OCI-LY1 (cell line): ENCODE measurements at regions not wholly inside any gene's neighbourhood (a gene's known extent, or its start where the extent isn't known, plus 50 kb on each side); places are given as distances from the start of the nearest gene placed in this dataset.

ENCODE experiments used
- H2AFZ ChIP-seq: fragments of 200-600 bp; sonication (generic), shearing (Covaris generic); 2 replicates; pipeline ENCODE4 v1.6.0; 2014; ENCODE audit warnings: antibody characterized with exemption, mild to moderate bottlenecking, low read length
- H3F3A ChIP-seq: fragments of 200-600 bp; sonication (generic), shearing (Covaris generic); 2 replicates; pipeline ENCODE4 v1.6.0; 2014; ENCODE audit warnings: mild to moderate bottlenecking, antibody characterized with exemption, low read length, moderate library complexity; ENCODE audit not compliant: insufficient read depth
- H3K27ac ChIP-seq: fragments of 200-600 bp; sonication (generic); 2 replicates; pipeline ENCODE4 v1.5.1; 2014; ENCODE audit warnings: low read length, mixed run types, mild to moderate bottlenecking, low read depth; ENCODE audit not compliant: poor library complexity, severe bottlenecking
- H3K27me3 ChIP-seq: fragments of 200-600 bp; sonication (generic); 2 replicates; pipeline ENCODE4 v1.6.0; 2014; ENCODE audit warnings: antibody characterized with exemption, mild to moderate bottlenecking, low read length, moderate library complexity; ENCODE audit not compliant: insufficient read depth
- H3K36me3 ChIP-seq: fragments of 200-600 bp; sonication (generic); 2 replicates; pipeline ENCODE4 v1.6.1; 2014; ENCODE audit warnings: mild to moderate bottlenecking, antibody characterized with exemption, low read length, moderate library complexity, mixed read lengths; ENCODE audit not compliant: insufficient read depth
- H3K4me1 ChIP-seq: fragments of 200-600 bp; sonication (generic); 2 replicates; pipeline ENCODE4 v1.5.1; 2014; ENCODE audit warnings: mild to moderate bottlenecking, low read length, moderate library complexity; ENCODE audit not compliant: insufficient read depth, severe bottlenecking
- H3K4me2 ChIP-seq: fragments of 200-600 bp; sonication (generic), shearing (Covaris generic); 2 replicates; pipeline ENCODE4 v1.6.1; 2014; ENCODE audit warnings: low read length
- H3K4me3 ChIP-seq: fragments of 200-600 bp; sonication (generic); 2 replicates; pipeline ENCODE4 v1.5.1; 2014; ENCODE audit warnings: low read length, low read depth, mild to moderate bottlenecking, mixed read lengths; ENCODE audit not compliant: poor library complexity, severe bottlenecking
- H3K79me2 ChIP-seq: fragments of 200-600 bp; shearing (Covaris generic); 2 replicates; pipeline ENCODE4 v1.6.1; 2016; ENCODE audit warnings: mixed run types, low read length, mixed read lengths; ENCODE audit not compliant: insufficient read depth
- H3K9ac ChIP-seq: fragments of 200-600 bp; sonication (generic), shearing (Covaris generic); 2 replicates; pipeline ENCODE4 v1.6.1; 2014; ENCODE audit warnings: mild to moderate bottlenecking, low read length, mixed read lengths
- H3K9me2 ChIP-seq: fragments of 200-600 bp; sonication (generic), shearing (Covaris generic); 2 replicates; pipeline ENCODE4 v1.6.1; 2014; ENCODE audit warnings: low read depth, mild to moderate bottlenecking, low read length, mixed read lengths
- H3K9me3 ChIP-seq: fragments of 200-600 bp; shearing (Covaris generic); 2 replicates; pipeline ENCODE4 v1.6.1; 2014; ENCODE audit warnings: low read length, mixed read lengths
- H4K20me1 ChIP-seq: fragments of 200-600 bp; sonication (generic), shearing (Covaris generic); 2 replicates; pipeline ENCODE4 v1.6.0; 2016; ENCODE audit warnings: mild to moderate bottlenecking, low read length; ENCODE audit not compliant: insufficient read depth
- CTCF ChIP-seq: fragments of 200-600 bp; sonication (generic), shearing (Covaris generic); IDR thresholded peaks from 2 replicates; pipeline ENCODE4 v1.5.1; 2017; ENCODE audit warnings: mild to moderate bottlenecking, antibody characterized with exemption, low read length, moderate library complexity, mixed read lengths
- EZH2 ChIP-seq: fragments of 200-600 bp; sonication (generic), shearing (Covaris generic); IDR thresholded peaks from 2 replicates; pipeline ENCODE4 v1.8.0; 2017; ENCODE audit warnings: borderline replicate concordance, mixed run types, mild to moderate bottlenecking, antibody characterized with exemption, low read length, moderate library complexity, mixed read lengths

GRCh38 chr18:77369644-77370043 lies 120.0 kb downstream of the GALR1 start:
- TF ChIP-seq EZH2 (no peak), CTCF (no peak)

GRCh38 chr18:77373730-77374445 lies 124.2 kb downstream of the GALR1 start:
- H3K27me3 ChIP-seq: no peaks in the 10 kb centered on the region
- H3F3A ChIP-seq: no peaks in the 10 kb centered on the region
- no peak overlapping the region for H3K4me2 ChIP-seq
- 0 out of 2 replicates have a peak, but pooled peaks cover 4% of the 10 kb centered on the region for H3K9me3 ChIP-seq
- H3K36me3 ChIP-seq: no peaks in the 10 kb centered on the region
- H3K9ac ChIP-seq: no peak overlapping the region
- H3K79me2 ChIP-seq: no peaks in the 10 kb centered on the region
- no peaks in the 10 kb centered on the region for H4K20me1 ChIP-seq
- H3K9me2 ChIP-seq: no peaks in the 10 kb centered on the region
- no peaks in the 10 kb centered on the region for H3K4me1 ChIP-seq
- H3K27ac ChIP-seq: no peak overlapping the region
- TF ChIP-seq EZH2 (no peak), CTCF (no peak)
- no peak overlapping the region for H3K4me3 ChIP-seq
- no peak overlapping the region for H2AFZ ChIP-seq

More at GRCh38 chr18:77369644-77370043, 120.0 kb downstream of the GALR1 start:
- no peak overlapping the region for H2AFZ ChIP-seq
- no peak overlapping the region for H3K4me2 ChIP-seq
- no peak overlapping the region for H3K9ac ChIP-seq
- H3K36me3 ChIP-seq: no peaks in the 10 kb centered on the region
- H3K27me3 ChIP-seq: no peaks in the 10 kb centered on the region
- 0 out of 2 replicates have a peak, but pooled peaks cover 4% of the 10 kb centered on the region for H3K9me3 ChIP-seq
- H3K4me3 ChIP-seq: no peak overlapping the region
- no peaks in the 10 kb centered on the region for H3F3A ChIP-seq
- no peaks in the 10 kb centered on the region for H4K20me1 ChIP-seq
- no peaks in the 10 kb centered on the region for H3K9me2 ChIP-seq
- H3K27ac ChIP-seq: no peak overlapping the region
- no peaks in the 10 kb centered on the region for H3K4me1 ChIP-seq
- no peaks in the 10 kb centered on the region for H3K79me2 ChIP-seq

- Histone ChIP-seq H3K27ac (no peak overlapping the region), H3K9me2 (no peaks in the 10 kb centered on the region)
These were observed 124.8 kb downstream of the GALR1 start for GRCh38 chr18:77374446-77374805.

More at GRCh38 chr18:77374446-77374805, 124.8 kb downstream of the GALR1 start:
- Histone ChIP-seq H3K79me2 (no peaks in the 10 kb centered on the region), H3K9ac (no peak overlapping the region), H3K4me3 (no peak overlapping the region), H3K4me2 (no peak overlapping the region), H4K20me1 (no peaks in the 10 kb centered on the region), H3F3A (no peaks in the 10 kb centered on the region), H3K4me1 (no peaks in the 10 kb centered on the region), H2AFZ (no peak overlapping the region), H3K9me3 (0 out of 2 replicates have a peak, but pooled peaks cover 4% of the 10 kb centered on the region), H3K36me3 (no peaks in the 10 kb centered on the region), H3K27me3 (no peaks in the 10 kb centered on the region)
- TF ChIP-seq EZH2: no peak
- no peak for TF ChIP-seq CTCF
